Esophagus (tissue), 2 donors: ENCODE measurements at regions not wholly inside any gene's neighbourhood (a gene's known extent, or its start where the extent isn't known, plus 50 kb on each side); places are given as distances from the start of the nearest gene placed in this dataset.

ENCODE experiments used
- H3K27ac ChIP-seq, 2 donors: one replicate each; pipeline ENCODE4 v1.5.1; 2013; ENCODE audit warnings: low read depth in 2 of 2, mild to moderate bottlenecking in 2 of 2, inconsistent platforms in 1 of 2, low read length in 1 of 2, moderate library complexity in 1 of 2
- H3K27me3 ChIP-seq, 2 donors: one replicate each; pipeline ENCODE4 v1.6.1; 2013; ENCODE audit warnings: low read length in 2 of 2, control low read depth in 1 of 2, mild to moderate bottlenecking in 1 of 2; ENCODE audit not compliant: insufficient read depth in 2 of 2, control insufficient read depth in 1 of 2
- H3K36me3 ChIP-seq, 2 donors: one replicate each; pipeline ENCODE4 v1.6.1; 2013; ENCODE audit warnings: low read length in 1 of 2; ENCODE audit not compliant: control insufficient read depth in 2 of 2, insufficient read depth in 2 of 2
- H3K4me1 ChIP-seq, 2 donors: one replicate each; pipeline ENCODE4 v1.6.1; 2013; ENCODE audit warnings: low read length in 1 of 2; ENCODE audit not compliant: control insufficient read depth in 2 of 2, insufficient read depth in 2 of 2
- H3K4me3 ChIP-seq, 2 donors: one replicate each; pipeline ENCODE4 v1.5.1; 2013; ENCODE audit warnings: low read length in 2 of 2, mild to moderate bottlenecking in 2 of 2, low read depth in 1 of 2, moderate library complexity in 1 of 2
- H3K9me3 ChIP-seq, 2 donors: one replicate each; pipeline ENCODE4 v1.6.1; 2013; ENCODE audit warnings: mild to moderate bottlenecking in 2 of 2, low read depth in 1 of 2, low read length in 1 of 2, moderate library complexity in 1 of 2; ENCODE audit not compliant: control insufficient read depth in 2 of 2, insufficient read depth in 1 of 2
- WGBS, 2 donors: extraction: QIAGEN DNeasy Blood & Tissue Kit; methylation state at CpG; one replicate each; pipeline ENCODE4 v1.1.7; 2013; 5-methylcytosine and 5-hydroxymethylcytosine counted together
- donor health status: healthy with polysubstance abuse.
- donor health status: Bipolar disorder and iron deficiency.

- Histone ChIP-seq H3K36me3 (no peaks in the 10 kb centered on the region), H3K9me3 (no peaks in the 10 kb centered on the region), H3K27ac (no peak overlapping the region), H3K4me3 (no peak overlapping the region), H3K27me3 (no peaks in the 10 kb centered on the region), H3K4me1 (no peaks in the 10 kb centered on the region)
- 84 to 90% methylated on average over 10 of the region's 10 CpGs for WGBS, 2 donors
Measured at GRCh38 chr11:71193431-71193830, 58.9 kb downstream of the SHANK2 start.

GRCh38 chr11:71192629-71193028, 59.7 kb downstream of the SHANK2 start:
- 87 to 90% methylated on average over 3 of the region's 3 CpGs for WGBS, 2 donors

GRCh38 chr11:71191201-71191600, 61.2 kb downstream of the SHANK2 start:
- WGBS, 2 donors: 89 to 94% methylated on average over 8 of the region's 8 CpGs
- Histone ChIP-seq H3K9me3 (no peaks in the 10 kb centered on the region), H3K4me1 (no peaks in the 10 kb centered on the region), H3K36me3 (no peaks in the 10 kb centered on the region), H3K4me3 (no peak overlapping the region), H3K27ac (no peak overlapping the region), H3K27me3 (no peaks in the 10 kb centered on the region)

More at GRCh38 chr11:71192629-71193028, 59.7 kb downstream of the SHANK2 start:
- no peak overlapping the region for H3K27ac ChIP-seq
- H3K4me1 ChIP-seq: no peaks in the 10 kb centered on the region
- H3K9me3 ChIP-seq: no peaks in the 10 kb centered on the region
- H3K36me3 ChIP-seq: no peaks in the 10 kb centered on the region
- H3K4me3 ChIP-seq: no peak overlapping the region
- no peaks in the 10 kb centered on the region for H3K27me3 ChIP-seq

GRCh38 chr11:71190551-71190950, 61.8 kb downstream of the SHANK2 start:
- no peaks in the 10 kb centered on the region for H3K9me3 ChIP-seq
- no peak overlapping the region for H3K27ac ChIP-seq
- 94 to 96% methylated on average over 14 of the region's 14 CpGs for WGBS, 2 donors
- H3K27me3 ChIP-seq: no peaks in the 10 kb centered on the region
- H3K36me3 ChIP-seq: no peaks in the 10 kb centered on the region
- H3K4me3 ChIP-seq: no peak overlapping the region
- no peaks in the 10 kb centered on the region for H3K4me1 ChIP-seq

GRCh38 chr11:71189768-71190315, 62.5 kb downstream of the SHANK2 start:
- H3K36me3 ChIP-seq: no peaks in the 10 kb centered on the region
- no peak overlapping the region for H3K27ac ChIP-seq
- H3K4me3 ChIP-seq: no peak overlapping the region
- H3K9me3 ChIP-seq: no peaks in the 10 kb centered on the region
- WGBS, 2 donors: 83 to 87% methylated on average over 14 of the region's 14 CpGs
- H3K27me3 ChIP-seq: no peaks in the 10 kb centered on the region
- H3K4me1 ChIP-seq: no peaks in the 10 kb centered on the region

GRCh38 chr11:71188886-71189767, 63.2 kb downstream of the SHANK2 start:
- no peaks in the 10 kb centered on the region for H3K4me1 ChIP-seq
- no peak overlapping the region for H3K27ac ChIP-seq
- 91% methylated on average over 20 of the region's 20 CpGs for WGBS, 2 donors
- no peaks in the 10 kb centered on the region for H3K36me3 ChIP-seq
- peaks cover 0 to 2% of the 10 kb centered on the region in 2 donors for H3K9me3 ChIP-seq
- H3K27me3 ChIP-seq: no peaks in the 10 kb centered on the region
- no peak overlapping the region for H3K4me3 ChIP-seq

- Histone ChIP-seq H3K4me3 (no peak overlapping the region), H3K27ac (no peak overlapping the region), H3K36me3 (no peaks in the 10 kb centered on the region), H3K27me3 (no peaks in the 10 kb centered on the region), H3K4me1 (no peaks in the 10 kb centered on the region), H3K9me3 (peaks cover 0 to 2% of the 10 kb centered on the region in 2 donors)
- 89 to 90% methylated on average over 8 of the region's 8 CpGs for WGBS, 2 donors
Measured at GRCh38 chr11:71188073-71188472, 64.3 kb downstream of the SHANK2 start.

- no peaks in the 10 kb centered on the region for H3K27me3 ChIP-seq
- no peak overlapping the region for H3K27ac ChIP-seq
- 85% methylated on average over 8 of the region's 8 CpGs for WGBS, 2 donors
- H3K4me1 ChIP-seq: no peaks in the 10 kb centered on the region
- H3K9me3 ChIP-seq: peaks cover 0 to 2% of the 10 kb centered on the region in 2 donors
- H3K4me3 ChIP-seq: no peak overlapping the region
- no peaks in the 10 kb centered on the region for H3K36me3 ChIP-seq
Measured at GRCh38 chr11:71186806-71187205, 65.6 kb downstream of the SHANK2 start.

- H3K4me3 ChIP-seq: no peak overlapping the region
- no peak overlapping the region for H3K27ac ChIP-seq
- no peaks in the 10 kb centered on the region for H3K27me3 ChIP-seq
- peaks cover 0 to 2% of the 10 kb centered on the region in 2 donors for H3K9me3 ChIP-seq
- 84% methylated on average over 3 of the region's 3 CpGs for WGBS, 2 donors
- no peaks in the 10 kb centered on the region for H3K36me3 ChIP-seq
- H3K4me1 ChIP-seq: no peaks in the 10 kb centered on the region
Measured at GRCh38 chr11:71185411-71185810, 67.0 kb downstream of the SHANK2 start.
